Spinal cord (tissue), 9 donors: ENCODE measurements at regions not wholly inside any gene's neighbourhood (a gene's known extent, or its start where the extent isn't known, plus 50 kb on each side); places are given as distances from the start of the nearest gene placed in this dataset.
A peak's percentile ranks its signal among the peaks of the same experiment; 100 is the strongest.

Source experiments
- DNase-seq, 6 donors: peaks; one replicate each; pipeline versions ENCODE4 v3.0.0 to v3.0.0-alpha.2; 2013 to 2015; ENCODE audit warnings: low spot score in 6 of 6, low read depth in 4 of 6
- H3K27ac ChIP-seq: one replicate; pipeline ENCODE4 v1.5.1; 2013; ENCODE audit warnings: low read depth, low read length, control low read depth
- H3K27me3 ChIP-seq: one replicate; pipeline ENCODE4 v1.6.1; 2013; ENCODE audit warnings: low read length; ENCODE audit not compliant: control insufficient read depth, insufficient read depth
- H3K36me3 ChIP-seq: one replicate; pipeline ENCODE4 v1.6.1; 2013; ENCODE audit warnings: low read length; ENCODE audit not compliant: control insufficient read depth, insufficient read depth
- H3K4me1 ChIP-seq: one replicate; pipeline ENCODE4 v1.6.1; 2013; ENCODE audit warnings: low read length; ENCODE audit not compliant: control insufficient read depth, insufficient read depth
- H3K4me3 ChIP-seq: one replicate; pipeline ENCODE4 v1.5.1; 2013; ENCODE audit warnings: low read depth, low read length, control low read depth
- H3K9me3 ChIP-seq: one replicate; pipeline ENCODE4 v1.6.1; 2013; ENCODE audit warnings: low read length; ENCODE audit not compliant: control insufficient read depth, insufficient read depth
- WGBS: methylation state at CpG from one replicate; pipeline ENCODE4 v1.1.5; 2013; ENCODE audit warnings: missing lambda C conversion rate; ENCODE audit not compliant: insufficient coverage; 5-methylcytosine and 5-hydroxymethylcytosine counted together
- donor health status: healthy.

- no peaks in the 10 kb centered on the region for H3K27me3 ChIP-seq
- no peaks in the 10 kb centered on the region for H3K36me3 ChIP-seq
- H3K4me1 ChIP-seq: no peaks in the 10 kb centered on the region
- no peaks in the 10 kb centered on the region for H3K9me3 ChIP-seq
- no peak overlapping the region for H3K4me3 ChIP-seq
- no peak for DNase-seq
- 90% methylated on average over 2 of the region's 3 CpGs for WGBS
- no peak overlapping the region for H3K27ac ChIP-seq
These were observed 282.0 kb downstream of the DMRT2 start for GRCh38 chr9:1332156-1332555.

DNA sequence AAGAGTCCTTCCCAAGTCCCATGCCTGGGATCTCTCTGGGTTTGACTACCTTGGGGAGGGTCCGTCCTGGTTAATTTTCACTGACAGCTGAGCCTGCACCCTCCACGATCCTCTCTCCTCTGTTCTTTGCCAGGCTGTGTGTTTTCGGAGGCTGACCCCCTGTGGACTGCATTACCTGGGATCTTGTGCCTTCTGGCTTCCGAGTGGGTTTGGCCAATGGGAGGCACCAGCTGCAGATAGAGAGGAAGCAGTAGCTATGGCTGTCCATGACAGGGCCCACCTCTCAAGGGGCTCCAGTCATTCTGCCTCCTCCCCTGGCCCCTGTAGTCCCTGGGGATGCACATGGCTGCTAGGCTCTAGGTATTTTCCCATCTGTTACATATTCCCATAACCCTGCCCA is 285.0 kb downstream of the DMRT2 start:
- H3K27me3 ChIP-seq: no peaks in the 10 kb centered on the region
- H3K4me1 ChIP-seq: no peaks in the 10 kb centered on the region
- no peak overlapping the region for H3K27ac ChIP-seq
- 97% methylated on average over 4 of the region's 4 CpGs for WGBS
- H3K4me3 ChIP-seq: no peak overlapping the region
- no peaks in the 10 kb centered on the region for H3K36me3 ChIP-seq
- peaks cover 3% of the 10 kb centered on the region for H3K9me3 ChIP-seq
- DNase-seq: no peak

DNA sequence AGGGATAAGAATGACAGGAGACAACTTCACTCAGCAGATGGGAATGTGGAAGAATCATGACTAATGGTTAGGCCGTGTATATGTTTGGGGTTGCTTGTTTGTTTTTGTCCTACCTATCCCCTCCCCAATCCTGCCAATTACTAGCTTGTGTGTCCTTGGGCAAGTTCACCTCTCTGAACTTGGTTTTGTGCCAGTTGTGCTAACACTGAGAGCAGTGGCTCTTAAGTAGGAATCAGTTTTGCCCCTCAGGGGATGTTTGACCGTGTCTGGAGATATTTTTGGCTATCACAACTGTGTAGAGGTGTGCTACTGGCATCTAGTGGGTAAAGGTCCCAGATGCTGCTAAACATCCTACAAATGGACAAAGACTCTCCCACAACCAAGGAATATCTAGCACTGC is 287.0 kb downstream of the DMRT2 start:
- no peaks in the 10 kb centered on the region for H3K36me3 ChIP-seq
- no peaks in the 10 kb centered on the region for H3K27me3 ChIP-seq
- WGBS: no CpG with 5 or more reads among the region's 2 CpGs

GRCh38 chr9:1340390-1340789 is 290.2 kb downstream of the DMRT2 start:
- H3K9me3 ChIP-seq: peaks cover 6% of the 10 kb centered on the region
- H3K36me3 ChIP-seq: no peaks in the 10 kb centered on the region
- no peak overlapping the region for H3K4me3 ChIP-seq
- no peaks in the 10 kb centered on the region for H3K4me1 ChIP-seq
- no peaks in the 10 kb centered on the region for H3K27me3 ChIP-seq
- no peak overlapping the region for H3K27ac ChIP-seq
- no peak for DNase-seq

More for the DNA sequence above, 287.0 kb downstream of the DMRT2 start:
- peaks cover 3% of the 10 kb centered on the region for H3K9me3 ChIP-seq
- no peaks in the 10 kb centered on the region for H3K4me1 ChIP-seq
- H3K27ac ChIP-seq: no peak overlapping the region
- no peak overlapping the region for H3K4me3 ChIP-seq
- no peak for DNase-seq

DNA sequence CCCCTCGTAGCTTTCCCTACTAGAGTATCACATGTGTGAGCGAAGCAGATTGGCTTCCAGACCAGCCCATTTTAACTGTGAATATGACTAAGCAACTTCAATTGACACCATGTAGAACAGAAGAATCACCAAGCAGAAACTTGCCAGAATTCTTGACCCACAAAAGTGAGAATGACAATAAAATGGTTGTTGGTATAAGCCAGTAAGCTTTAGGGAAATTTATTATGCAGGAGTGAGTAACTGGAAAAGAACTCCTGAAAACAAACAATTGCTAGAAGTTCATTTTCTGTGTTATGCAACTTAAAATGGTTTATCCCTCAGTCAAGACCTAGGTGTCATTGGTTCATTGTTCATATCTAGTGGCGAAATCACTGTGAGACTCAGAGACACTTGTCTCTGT is 303.1 kb downstream of the DMRT2 start:
- Histone ChIP-seq H3K36me3 (no peaks in the 10 kb centered on the region), H3K27me3 (no peaks in the 10 kb centered on the region), H3K27ac (no peak overlapping the region), H3K4me1 (peaks cover 3% of the 10 kb centered on the region), H3K4me3 (no peak overlapping the region), H3K9me3 (no peaks in the 10 kb centered on the region)
- no peak for DNase-seq
- WGBS: 100% methylated on average over 1 of the region's 3 CpGs

- Histone ChIP-seq H3K4me1 (peaks cover 3% of the 10 kb centered on the region), H3K27me3 (no peaks in the 10 kb centered on the region), H3K36me3 (no peaks in the 10 kb centered on the region), H3K4me3 (no peak overlapping the region), H3K27ac (no peak overlapping the region), H3K9me3 (no peaks in the 10 kb centered on the region)
- WGBS: 86% methylated on average over 4 of the region's 5 CpGs
- no peak for DNase-seq
These were observed 303.9 kb downstream of the DMRT2 start for GRCh38 chr9:1354086-1354485.

- H3K36me3 ChIP-seq: no peaks in the 10 kb centered on the region
- H3K27me3 ChIP-seq: no peaks in the 10 kb centered on the region
- no peak overlapping the region for H3K27ac ChIP-seq
- no peak for DNase-seq
- WGBS: 88% methylated on average over 1 of the region's 4 CpGs
- no peaks in the 10 kb centered on the region for H3K9me3 ChIP-seq
- H3K4me1 ChIP-seq: peaks cover 3% of the 10 kb centered on the region
- H3K4me3 ChIP-seq: no peak overlapping the region
These were observed 304.4 kb downstream of the DMRT2 start for GRCh38 chr9:1354606-1355005.

DNA sequence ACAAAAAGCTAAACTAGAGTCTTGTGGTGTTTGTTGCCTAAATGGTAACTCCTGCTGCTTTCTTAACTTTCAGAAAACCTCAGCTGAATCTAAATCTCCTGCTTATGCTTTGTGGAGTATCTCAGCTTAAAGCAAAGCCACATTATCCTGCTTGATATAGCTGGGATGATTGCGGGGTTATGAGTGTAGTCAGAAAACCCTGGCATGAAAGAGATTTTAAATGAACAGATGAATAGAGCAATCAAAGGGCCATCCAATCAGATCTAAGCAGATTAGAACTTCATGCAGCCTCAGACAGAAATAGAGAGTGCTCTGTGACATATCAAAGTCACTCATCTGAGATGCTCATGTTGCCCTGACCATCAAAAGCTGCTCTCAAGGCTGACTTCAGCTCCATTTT is 305.5 kb downstream of the DMRT2 start:
- no peak overlapping the region for H3K4me3 ChIP-seq
- peaks cover 3% of the 10 kb centered on the region for H3K4me1 ChIP-seq
- no peak overlapping the region for H3K27ac ChIP-seq
- H3K36me3 ChIP-seq: no peaks in the 10 kb centered on the region
- H3K27me3 ChIP-seq: no peaks in the 10 kb centered on the region
- peak in 2 of 6 donors; percentile 14 to 83 for DNase-seq
- 38% methylated on average over 1 of the region's 1 CpG for WGBS
- H3K9me3 ChIP-seq: no peaks in the 10 kb centered on the region

DNA sequence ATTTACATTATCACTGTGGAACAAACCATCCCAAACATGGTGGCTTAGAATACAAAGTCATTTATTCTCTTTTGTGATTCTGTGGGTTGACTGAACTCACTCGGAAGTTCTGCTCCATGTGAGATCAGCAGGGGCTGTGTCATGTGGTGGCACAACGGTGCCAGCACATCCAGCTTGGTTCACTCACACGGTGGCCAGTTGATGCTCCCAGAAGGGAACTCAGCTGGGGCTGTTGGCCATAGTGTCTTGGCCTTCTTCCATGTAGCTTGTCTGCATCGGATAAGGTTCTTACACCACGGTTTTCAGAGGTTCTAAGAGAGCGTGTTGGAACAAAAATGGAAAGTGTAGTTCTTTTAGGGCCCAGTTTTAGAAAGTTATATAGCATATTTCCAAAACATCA is 312.7 kb downstream of the DMRT2 start:
- Histone ChIP-seq H3K27ac (no peak overlapping the region), H3K36me3 (no peaks in the 10 kb centered on the region), H3K9me3 (no peaks in the 10 kb centered on the region), H3K27me3 (no peaks in the 10 kb centered on the region), H3K4me3 (no peak overlapping the region), H3K4me1 (no peaks in the 10 kb centered on the region)
- WGBS: 78% methylated on average over 3 of the region's 6 CpGs
- DNase-seq: no peak

DNA sequence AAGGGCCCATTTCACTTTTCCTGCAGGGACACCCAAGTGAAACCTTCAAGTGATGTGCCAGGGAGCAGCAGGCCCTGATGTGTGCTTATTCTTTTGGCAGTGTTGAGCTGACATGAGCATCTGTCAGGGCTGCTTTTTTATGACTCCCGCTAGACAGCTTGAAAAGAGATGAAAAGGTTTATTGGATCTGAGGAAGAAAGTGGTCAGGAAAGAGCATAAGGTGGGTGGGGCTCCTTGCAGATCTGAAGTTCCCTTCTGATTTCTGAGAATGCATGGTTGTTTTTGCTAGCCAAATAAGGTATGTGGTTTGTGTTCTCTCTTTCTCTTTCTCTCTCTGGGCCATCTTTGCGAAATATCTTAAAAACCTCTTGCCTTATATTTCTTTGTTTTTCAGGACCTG is 316.1 kb downstream of the DMRT2 start:
- H3K27me3 ChIP-seq: no peaks in the 10 kb centered on the region
- H3K27ac ChIP-seq: no peak overlapping the region
- no peaks in the 10 kb centered on the region for H3K4me1 ChIP-seq
- 29% methylated on average over 1 of the region's 2 CpGs for WGBS
- H3K36me3 ChIP-seq: no peaks in the 10 kb centered on the region
- H3K9me3 ChIP-seq: no peaks in the 10 kb centered on the region
- peak in 2 of 6 donors; percentile 24 to 32 for DNase-seq
- no peak overlapping the region for H3K4me3 ChIP-seq
